Stimulated activated naive B cell treated with anti-CD40 and anti-IgM and Interleukin-4, amounts not matched to agents 10 μg/mL and 1 μg/mL and 100 μg/mL, for 72 hours (primary cell): ENCODE measurements at regions not wholly inside any gene's neighbourhood (a gene's known extent, or its start where the extent isn't known, plus 50 kb on each side); places are given as distances from the start of the nearest gene placed in this dataset.

Experiments
- ATAC-seq, 2 donors: fragments of 150-1000 bp; cut with Tn5 transposase; replicated peaks; 2 replicates each; pipeline ENCODE4 v1.10.0; 2021; ENCODE audit warnings: moderate library complexity in 1 of 2
- DNase-seq: peaks from one replicate; pipeline ENCODE4 v3.0.0; 2021
- H3K27ac Mint-ChIP-seq: one replicate; pipeline ENCODE4 v1.8.0; 2022; ENCODE audit warnings: mild to moderate bottlenecking, mixed read lengths
- H3K27me3 Mint-ChIP-seq, 2 donors: one replicate each; pipeline ENCODE4 v1.8.0; 2022; ENCODE audit warnings: mixed read lengths in 2 of 2
- H3K36me3 Mint-ChIP-seq, 2 donors: one replicate each; pipeline ENCODE4 v1.8.0; 2022; ENCODE audit warnings: mixed read lengths in 2 of 2, mild to moderate bottlenecking in 1 of 2
- H3K4me1 Mint-ChIP-seq, 2 donors: one replicate each; pipeline ENCODE4 v1.8.0; 2022; ENCODE audit warnings: mixed read lengths in 2 of 2, mild to moderate bottlenecking in 1 of 2
- H3K4me3 Mint-ChIP-seq, 2 donors: one replicate each; pipeline ENCODE4 v1.8.0; 2022; ENCODE audit warnings: mild to moderate bottlenecking in 2 of 2, mixed read lengths in 2 of 2, moderate library complexity in 1 of 2
- H3K9me3 Mint-ChIP-seq, 2 donors: one replicate each; pipeline ENCODE4 v1.8.0; 2022; ENCODE audit warnings: mixed read lengths in 2 of 2, mild to moderate bottlenecking in 1 of 2

DNA sequence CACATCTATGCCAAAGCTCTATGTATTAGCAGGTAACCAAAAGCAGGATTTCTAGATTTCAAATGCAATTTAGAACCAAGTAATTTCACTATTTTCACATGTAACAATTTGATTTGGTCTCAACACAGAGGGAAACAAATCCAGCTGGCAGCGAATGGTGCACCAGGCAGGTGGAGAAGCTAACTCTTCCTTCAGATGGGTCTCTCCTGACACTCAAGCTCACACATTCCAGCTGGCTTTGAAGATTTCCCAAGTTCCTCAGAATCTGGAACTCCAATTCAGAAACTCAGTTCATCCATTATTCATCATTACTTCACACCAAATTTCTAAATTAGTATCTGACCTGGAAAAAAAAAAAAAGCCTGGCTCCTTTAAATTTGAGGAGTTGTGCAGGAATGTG, 318.1 kb upstream of the NECTIN3 start:
- Mint-ChIP-seq H3K27ac (no peak overlapping the region), H3K36me3 (no peaks in the 10 kb centered on the region), H3K4me1 (no peaks in the 10 kb centered on the region), H3K4me3 (no peak overlapping the region), H3K27me3 (no peaks in the 10 kb centered on the region), H3K9me3 (no peaks in the 10 kb centered on the region)
- ATAC-seq (no peak), DNase-seq (no peak)

DNA sequence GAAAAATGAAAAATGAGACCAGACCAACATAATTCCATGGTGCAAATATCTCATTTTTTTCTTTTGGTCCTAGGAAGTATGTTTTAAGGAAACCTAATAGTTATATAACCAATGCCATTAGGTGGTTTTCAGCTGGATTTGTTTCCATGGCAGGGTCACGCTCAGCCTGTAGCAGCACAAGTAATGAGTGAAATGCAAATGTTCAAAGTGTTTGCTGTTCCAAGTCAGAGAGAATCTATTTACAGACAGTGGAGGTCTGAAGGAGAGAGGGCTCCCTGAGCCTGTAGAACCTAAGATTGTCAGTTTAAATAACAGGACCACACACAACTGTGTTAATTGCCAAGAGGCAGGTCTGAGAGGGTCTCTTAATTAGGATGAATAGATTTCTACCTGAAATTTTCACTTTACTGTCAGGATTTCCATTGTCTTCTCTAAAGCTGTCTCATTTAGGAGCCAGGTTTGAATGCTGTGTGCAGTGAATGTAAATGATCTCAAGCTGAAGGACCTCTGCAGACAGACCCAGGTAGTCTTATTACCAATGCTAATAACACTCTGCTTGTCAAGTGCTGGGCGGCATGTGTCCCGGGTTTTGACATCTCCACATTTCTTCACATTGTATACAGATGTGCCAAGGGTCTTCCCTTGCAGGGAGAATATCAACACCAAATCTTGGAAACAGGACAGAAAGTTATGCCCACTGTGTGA, 317.3 kb upstream of the NECTIN3 start:
- no peak for ATAC-seq
- H3K36me3 Mint-ChIP-seq, result no peaks in the 10 kb centered on the region
- DNase-seq, result no peak
- no peaks in the 10 kb centered on the region for H3K9me3 Mint-ChIP-seq
- no peaks in the 10 kb centered on the region for H3K27me3 Mint-ChIP-seq
- no peaks in the 10 kb centered on the region for H3K4me1 Mint-ChIP-seq
- no peak overlapping the region for H3K27ac Mint-ChIP-seq
- no peak overlapping the region for H3K4me3 Mint-ChIP-seq

DNA sequence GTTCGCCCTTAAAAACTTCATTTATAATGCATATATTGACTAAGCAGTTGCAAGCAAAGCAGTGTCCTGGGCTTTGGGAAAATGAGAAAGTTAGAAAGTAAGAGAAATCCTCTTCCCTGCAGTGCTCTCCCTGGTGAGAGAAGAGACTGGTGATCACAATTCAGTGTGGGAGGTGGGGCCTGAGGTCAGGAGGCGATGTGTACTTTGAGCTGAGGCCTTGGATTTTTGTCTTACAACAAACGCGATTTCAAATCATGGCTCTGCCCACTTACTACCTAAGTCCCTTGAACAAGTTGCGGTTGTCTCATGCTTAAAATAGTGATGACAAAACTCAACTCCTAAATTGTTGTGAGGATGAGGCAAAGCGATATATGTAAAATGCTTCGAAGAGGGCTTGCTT, 316.3 kb upstream of the NECTIN3 start:
- H3K4me3 Mint-ChIP-seq, result no peak overlapping the region

DNA sequence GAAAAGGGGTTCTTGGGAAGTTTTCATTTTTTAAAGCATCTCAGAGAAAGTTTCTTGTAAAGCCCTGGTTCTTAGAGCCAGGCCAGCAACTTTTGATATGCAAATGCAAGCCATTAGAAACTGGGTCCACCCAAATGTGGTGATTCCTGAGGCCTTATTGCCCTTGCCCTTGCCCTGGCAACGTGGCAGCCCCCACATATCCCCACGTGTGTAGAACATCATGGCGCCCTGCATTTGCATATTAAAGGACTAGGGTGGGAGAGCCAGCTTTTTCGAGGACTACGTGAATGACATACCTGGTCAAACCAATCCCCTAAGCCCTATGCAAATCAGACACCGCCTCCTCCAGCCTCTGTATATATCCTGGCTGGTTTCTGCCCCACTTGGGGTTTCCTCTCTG, 314.9 kb upstream of the NECTIN3 start:
- ATAC-seq (no peak), DNase-seq (no peak)
- Mint-ChIP-seq H3K27ac (no peak overlapping the region), H3K36me3 (no peaks in the 10 kb centered on the region), H3K4me1 (no peaks in the 10 kb centered on the region), H3K4me3 (no peak overlapping the region), H3K27me3 (no peaks in the 10 kb centered on the region), H3K9me3 (peaks cover 1 to 4% of the 10 kb centered on the region in 2 donors)

More for the DNA sequence above, 316.3 kb upstream of the NECTIN3 start:
- ATAC-seq (no peak), DNase-seq (no peak)
- no peaks in the 10 kb centered on the region for H3K27me3 Mint-ChIP-seq
- no peaks in the 10 kb centered on the region for H3K4me1 Mint-ChIP-seq
- H3K36me3 Mint-ChIP-seq, result no peaks in the 10 kb centered on the region
- no peak overlapping the region for H3K27ac Mint-ChIP-seq
- peaks cover 1 to 4% of the 10 kb centered on the region in 2 donors for H3K9me3 Mint-ChIP-seq

DNA sequence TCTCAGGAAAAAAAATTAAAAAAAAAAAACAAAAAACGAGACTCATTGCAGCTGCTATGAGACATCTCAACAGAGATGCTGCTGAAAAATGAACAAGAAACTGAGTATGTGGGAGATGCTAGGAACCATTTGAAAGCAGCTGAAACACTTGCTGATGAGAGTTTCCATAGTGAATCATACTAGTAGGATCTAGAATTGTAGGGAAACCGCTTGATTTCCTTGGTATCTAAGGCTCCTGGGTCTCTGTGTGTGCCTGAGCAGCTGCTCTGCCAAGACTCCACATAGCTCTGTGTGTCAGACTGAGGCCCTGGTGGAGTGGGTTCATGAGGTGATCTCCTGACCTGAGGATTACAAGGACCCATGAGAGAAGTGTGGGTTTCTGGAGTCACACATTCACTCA, 313.4 kb upstream of the NECTIN3 start:
- Mint-ChIP-seq H3K27me3 (no peaks in the 10 kb centered on the region), H3K27ac (no peak overlapping the region), H3K4me3 (no peak overlapping the region), H3K4me1 (no peaks in the 10 kb centered on the region), H3K9me3 (peaks cover 1 to 4% of the 10 kb centered on the region in 2 donors), H3K36me3 (no peaks in the 10 kb centered on the region)
- DNase-seq (no peak), ATAC-seq (no peak)

DNA sequence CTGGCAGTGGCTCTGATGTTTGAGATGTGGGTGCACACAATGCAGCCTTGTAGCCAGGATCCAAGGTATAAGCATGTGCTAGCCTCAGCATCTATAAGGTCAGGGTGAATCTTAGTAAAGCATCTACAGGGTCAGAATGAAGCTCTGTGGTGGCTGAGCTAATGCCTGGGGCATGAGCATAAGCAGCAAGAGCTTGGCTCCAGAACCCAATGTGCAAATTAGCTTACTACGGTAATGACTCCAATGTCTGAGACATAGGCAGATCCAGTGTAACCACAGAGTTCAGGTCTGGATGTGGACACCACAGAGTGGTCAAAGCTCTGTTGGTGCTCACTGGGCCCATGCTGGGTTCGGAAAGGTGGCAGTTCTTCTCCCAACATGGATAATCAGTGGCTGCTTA, 304.5 kb upstream of the NECTIN3 start:
- Mint-ChIP-seq H3K4me3 (no peak overlapping the region), H3K27me3 (no peaks in the 10 kb centered on the region), H3K36me3 (no peaks in the 10 kb centered on the region), H3K27ac (no peak overlapping the region), H3K4me1 (no peaks in the 10 kb centered on the region), H3K9me3 (peaks cover 6 to 11% of the 10 kb centered on the region in 2 donors)
- ATAC-seq (no peak), DNase-seq (no peak)

DNA sequence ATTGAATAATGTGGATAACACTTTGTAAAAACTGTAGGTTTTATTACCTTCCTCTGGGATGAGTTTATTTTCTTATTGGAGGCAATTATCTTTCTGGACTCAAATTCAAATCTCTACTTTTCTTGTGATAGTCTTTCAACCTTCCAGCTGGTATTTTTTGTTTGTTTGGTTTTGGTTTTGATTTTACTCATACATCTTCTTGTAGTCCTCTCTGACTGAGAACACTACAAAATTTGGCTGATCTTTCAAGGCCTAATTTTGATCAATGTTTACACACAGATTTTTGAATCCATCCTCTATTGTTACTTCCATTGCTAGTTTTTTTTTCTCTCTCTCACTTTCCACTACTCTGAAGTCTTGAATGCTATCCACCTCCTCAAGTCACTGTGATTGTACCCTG, 303.8 kb upstream of the NECTIN3 start:
- Mint-ChIP-seq H3K36me3 (no peaks in the 10 kb centered on the region), H3K9me3 (peaks cover 6 to 11% of the 10 kb centered on the region in 2 donors), H3K27me3 (no peaks in the 10 kb centered on the region), H3K4me1 (no peaks in the 10 kb centered on the region), H3K27ac (no peak overlapping the region), H3K4me3 (no peak overlapping the region)
- no peak for DNase-seq
- no peak for ATAC-seq

DNA sequence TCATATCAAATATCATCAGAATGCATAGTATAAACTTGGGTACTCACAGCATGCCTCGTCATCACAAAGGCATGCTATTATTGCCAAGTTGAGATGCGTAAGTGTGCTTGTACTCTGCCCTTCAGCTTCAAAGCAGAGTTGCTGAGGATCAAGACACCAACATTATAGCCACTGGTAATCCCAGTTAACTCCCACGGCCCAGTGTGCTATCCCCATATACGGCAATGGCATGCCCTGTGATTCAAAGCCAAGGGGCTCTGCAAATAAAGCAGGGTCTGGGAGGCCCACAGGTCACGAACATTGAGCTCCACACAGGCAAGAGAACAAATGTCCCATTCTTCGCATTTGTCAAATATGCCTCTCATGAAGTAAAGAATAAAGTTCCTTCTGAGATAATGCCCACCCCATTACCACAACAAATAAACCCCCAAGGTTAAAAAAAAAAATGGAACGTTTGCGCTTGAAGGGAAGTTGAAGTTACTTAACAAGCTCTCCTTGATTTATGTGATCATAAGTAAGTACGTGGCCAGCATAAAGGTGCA, 298.1 kb upstream of the NECTIN3 start:
- no peak overlapping the region for H3K4me3 Mint-ChIP-seq
- H3K27ac Mint-ChIP-seq, result no peak overlapping the region
- no peaks in the 10 kb centered on the region for H3K9me3 Mint-ChIP-seq
- no peaks in the 10 kb centered on the region for H3K27me3 Mint-ChIP-seq
- no peaks in the 10 kb centered on the region for H3K4me1 Mint-ChIP-seq
- no peaks in the 10 kb centered on the region for H3K36me3 Mint-ChIP-seq
- DNase-seq, result no peak
- no peak for ATAC-seq

DNA sequence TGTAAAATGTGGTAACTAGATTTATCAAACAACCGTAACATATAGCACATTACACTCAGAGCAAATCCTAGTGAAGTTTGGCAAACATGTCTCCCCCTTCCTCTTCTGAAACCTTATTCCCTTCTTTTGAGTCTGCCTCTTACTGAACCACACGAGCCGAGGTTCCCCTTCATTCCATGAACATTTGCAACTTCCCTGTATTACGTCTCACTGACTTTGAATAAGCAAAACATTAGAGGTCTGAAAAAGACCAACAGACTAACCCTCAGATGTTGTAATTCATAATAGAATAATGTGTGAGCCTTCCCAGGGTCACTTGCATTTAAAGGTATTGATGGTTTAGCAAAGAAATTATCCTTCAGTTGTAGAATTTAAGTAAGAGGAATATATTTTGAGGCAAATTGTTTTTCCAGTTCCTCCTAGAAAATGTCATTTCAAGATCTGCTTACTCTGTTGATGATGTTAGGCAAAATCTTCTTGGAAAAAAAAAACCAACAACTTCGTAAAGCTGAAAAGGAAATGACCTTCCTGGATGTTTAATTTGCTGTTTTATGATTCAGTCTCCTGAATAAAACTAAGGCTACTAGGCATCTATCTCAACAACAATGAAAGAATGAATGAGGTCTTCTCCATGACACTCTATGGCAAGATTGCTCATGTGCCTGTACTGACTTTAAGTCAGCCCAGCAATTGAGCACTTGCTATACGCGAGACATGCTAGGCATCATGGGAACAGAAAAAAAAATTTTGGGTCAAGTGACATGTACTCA, 296.9 kb upstream of the NECTIN3 start:
- no peaks in the 10 kb centered on the region for H3K36me3 Mint-ChIP-seq
- ATAC-seq (no peak), DNase-seq (no peak)
- H3K27me3 Mint-ChIP-seq, result no peaks in the 10 kb centered on the region
- H3K9me3 Mint-ChIP-seq, result no peaks in the 10 kb centered on the region
- H3K4me3 Mint-ChIP-seq, result no peak overlapping the region
- H3K4me1 Mint-ChIP-seq, result no peaks in the 10 kb centered on the region
- no peak overlapping the region for H3K27ac Mint-ChIP-seq

DNA sequence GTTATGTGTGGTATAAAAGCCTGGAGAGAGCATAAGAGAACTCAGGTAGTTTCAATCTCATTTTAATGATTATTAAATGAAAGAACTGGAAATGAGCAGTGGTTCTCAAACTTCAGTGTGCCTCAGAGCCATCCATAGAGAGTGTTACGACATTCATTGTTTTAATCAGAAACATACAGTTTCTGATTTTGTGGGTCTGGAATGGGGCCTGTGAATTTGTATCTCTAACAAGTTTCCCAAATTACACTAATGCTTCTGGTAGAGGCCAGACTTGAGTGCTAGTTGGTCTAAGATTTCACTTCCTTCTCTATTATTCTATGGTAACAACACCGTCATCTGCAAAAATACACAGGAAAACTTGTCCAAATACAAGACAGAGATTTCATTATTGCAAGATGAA, 292.0 kb upstream of the NECTIN3 start:
- DNase-seq, result no peak
- no peak overlapping the region for H3K4me3 Mint-ChIP-seq
- no peaks in the 10 kb centered on the region for H3K36me3 Mint-ChIP-seq
- H3K27ac Mint-ChIP-seq, result no peak overlapping the region
- no peak for ATAC-seq
- H3K9me3 Mint-ChIP-seq, result no peaks in the 10 kb centered on the region
- H3K4me1 Mint-ChIP-seq, result no peaks in the 10 kb centered on the region
- no peaks in the 10 kb centered on the region for H3K27me3 Mint-ChIP-seq

DNA sequence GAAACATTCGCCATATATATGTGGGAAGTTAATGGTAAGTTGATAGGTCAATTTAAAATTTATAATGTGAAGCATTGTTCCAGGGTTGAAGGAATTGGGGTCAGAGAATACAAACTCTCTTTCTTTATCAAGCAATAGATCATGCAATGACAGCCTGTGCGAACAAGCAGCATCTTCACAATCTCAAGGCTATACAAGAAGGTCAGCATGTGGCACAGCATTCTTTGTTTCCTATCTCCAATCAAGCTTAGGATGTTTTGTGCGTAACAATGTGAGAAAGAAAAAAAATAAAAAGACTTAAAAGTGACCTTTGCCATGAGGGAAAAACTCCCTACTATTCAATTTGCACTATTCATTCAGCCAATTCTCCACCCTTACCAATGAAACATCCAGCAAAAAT, 288.1 kb upstream of the NECTIN3 start:
- Mint-ChIP-seq H3K36me3 (no peaks in the 10 kb centered on the region), H3K9me3 (peaks cover 0 to 3% of the 10 kb centered on the region in 2 donors), H3K4me1 (no peaks in the 10 kb centered on the region), H3K27ac (no peak overlapping the region), H3K4me3 (no peak overlapping the region), H3K27me3 (no peaks in the 10 kb centered on the region)
- no peak for ATAC-seq
- no peak for DNase-seq

DNA sequence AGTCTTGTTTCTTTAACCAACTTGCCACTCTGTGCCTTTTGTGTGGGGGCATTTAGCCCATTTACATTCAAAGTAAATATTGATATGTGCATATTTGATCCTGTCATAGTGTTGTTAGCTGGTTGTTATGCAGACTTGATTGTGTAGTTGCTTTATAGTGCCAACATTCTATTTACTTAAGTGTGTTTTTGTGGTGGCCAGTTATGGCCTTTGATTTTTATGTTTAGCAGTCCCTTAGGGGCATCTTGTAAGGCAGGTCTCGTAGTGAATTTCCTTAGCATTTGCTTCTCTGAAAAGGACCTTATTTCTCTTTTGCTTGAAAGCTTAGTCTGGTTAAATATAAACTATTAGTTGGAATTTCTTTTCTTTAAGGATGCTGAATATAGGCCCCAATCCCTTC, 282.8 kb upstream of the NECTIN3 start:
- ATAC-seq, result no peak
- DNase-seq, result no peak
- Mint-ChIP-seq H3K36me3 (no peaks in the 10 kb centered on the region), H3K27me3 (no peaks in the 10 kb centered on the region), H3K4me3 (no peak overlapping the region), H3K27ac (no peak overlapping the region), H3K4me1 (no peaks in the 10 kb centered on the region), H3K9me3 (peaks cover 0 to 5% of the 10 kb centered on the region in 2 donors)

DNA sequence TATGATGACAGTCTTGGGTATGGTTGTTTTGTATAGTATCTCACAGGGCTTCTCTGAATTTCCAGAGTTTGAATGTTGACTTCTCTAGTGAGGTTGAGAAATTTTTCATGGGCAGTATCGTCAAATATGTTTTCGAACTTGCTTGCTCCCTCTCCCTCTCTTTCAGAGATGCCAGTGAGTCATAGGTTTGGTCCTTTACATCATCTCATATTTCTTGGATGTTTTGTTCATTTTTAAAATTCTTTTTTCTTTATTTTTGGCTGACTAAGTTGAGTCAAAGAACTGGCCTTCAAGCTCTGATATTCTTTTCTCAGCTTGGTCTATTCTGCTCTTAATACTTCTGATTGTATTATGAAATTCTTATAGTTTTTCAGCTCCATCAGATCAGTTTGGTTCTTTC, 282.3 kb upstream of the NECTIN3 start:
- Mint-ChIP-seq H3K4me3 (no peak overlapping the region), H3K4me1 (no peaks in the 10 kb centered on the region), H3K9me3 (peaks cover 0 to 5% of the 10 kb centered on the region in 2 donors), H3K27ac (no peak overlapping the region), H3K27me3 (no peaks in the 10 kb centered on the region), H3K36me3 (no peaks in the 10 kb centered on the region)
- DNase-seq (no peak), ATAC-seq (no peak)

DNA sequence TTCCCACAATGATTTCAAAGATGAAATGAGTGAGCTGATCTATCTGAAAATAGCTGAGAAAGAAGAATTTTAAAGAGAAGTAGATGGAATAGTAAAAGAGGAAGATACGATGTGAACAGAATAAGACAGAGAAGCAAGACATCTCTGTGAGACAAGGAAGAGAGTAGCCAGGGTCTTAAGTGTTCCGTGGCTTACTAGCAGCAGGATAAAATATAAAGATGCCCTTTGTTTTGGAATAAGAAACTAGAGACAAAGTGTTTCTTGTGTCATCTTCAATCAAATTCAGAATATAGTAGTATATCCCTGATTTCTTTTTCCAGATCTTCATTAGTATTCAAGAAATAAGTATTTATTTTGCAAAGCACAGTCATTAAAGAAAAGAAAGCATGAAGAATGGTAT, 281.0 kb upstream of the NECTIN3 start:
- H3K4me3 Mint-ChIP-seq, result no peak overlapping the region
- H3K36me3 Mint-ChIP-seq, result no peaks in the 10 kb centered on the region
- DNase-seq (no peak), ATAC-seq (no peak)
- no peak overlapping the region for H3K27ac Mint-ChIP-seq
- H3K9me3 Mint-ChIP-seq, result peaks cover 0 to 5% of the 10 kb centered on the region in 2 donors
- no peaks in the 10 kb centered on the region for H3K4me1 Mint-ChIP-seq
- no peaks in the 10 kb centered on the region for H3K27me3 Mint-ChIP-seq
